HepG2 (cell line): ENCODE measurements at regions not wholly inside any gene's neighbourhood (a gene's known extent, or its start where the extent isn't known, plus 50 kb on each side); places are given as distances from the start of the nearest gene placed in this dataset.

Experiments
- ATAC-seq: fragments of 200-7000 bp; cut with Tn5 transposase; 3 replicates; pipeline ENCODE4 v1.9.1; 2020; ENCODE audit warnings: mild to moderate bottlenecking, moderate library complexity
- BruUV-seq: library from RNA; stranded (reverse); fragments of 400-500 nt; replicated peaks from 2 replicates; lab custom pipeline; 2021; lab: Mats Ljungman, UMichigan
- CTCF ChIA-PET: fragments of 300-600 bp; formaldehyde crosslinking; extraction: SDS; loops from one replicate; lab custom pipeline; 2021; ENCODE audit warnings: low total read pairs, inconsistent platforms, low intra/inter-chr PET ratio; lab: Yijun Ruan, JAX
- POLR2A ChIA-PET: fragments of 350-600 bp; sonication (Branson Sonifier 250); formaldehyde crosslinking; loops from one replicate; lab custom pipeline; 2020; ENCODE audit warnings: antibody characterized with exemption, inconsistent platforms; lab: Yijun Ruan, JAX
- DNase-seq: peaks from one replicate; pipeline ENCODE4 v3.0.0-alpha.2; 2015; ENCODE audit warnings: low spot score
- FAIRE-seq: peaks from 3 replicates; lab custom pipeline; 2011; peaks lifted over from hg19 to GRCh38; lab: Jason Lieb, UNC
- H2AFZ ChIP-seq: one replicate; pipeline ENCODE4 v1.6.1; 2011; ENCODE audit warnings: low read length, inconsistent platforms
- H3K27ac ChIP-seq: fragments of 300-600 bp; 3 replicates; pipeline ENCODE4 v1.8.0; 2011; ENCODE audit warnings: mixed run types, mild to moderate bottlenecking, mixed read lengths, low read length, inconsistent platforms; ENCODE audit not compliant: insufficient read depth; ENCODE audit errors: extremely low read length
- H3K27me3 ChIP-seq, 2 experiments: fragments of 200-600 bp in 1 of 2; 2 replicates in 1 of 2; 3 replicates in 1 of 2; pipeline versions ENCODE4 v1.6.0 to v1.8.0; 2011; ENCODE audit warnings: low read length in 2 of 2, mild to moderate bottlenecking in 2 of 2, moderate library complexity in 2 of 2, inconsistent platforms in 1 of 2; ENCODE audit not compliant: insufficient read depth in 2 of 2, control insufficient read depth in 1 of 2
- H3K36me3 ChIP-seq, 2 experiments: fragments of 200-600 bp in 1 of 2; replicated peaks in 1 of 2; 2 replicates in 1 of 2; 3 replicates in 1 of 2; pipeline versions ENCODE4 v1.5.1 to v1.8.0; 2011; ENCODE audit warnings: low read length in 2 of 2, inconsistent platforms in 1 of 2; ENCODE audit not compliant: insufficient read depth in 2 of 2, control insufficient read depth in 1 of 2
- H3K4me1 ChIP-seq: 2 replicates; pipeline ENCODE4 v1.5.1; 2012; ENCODE audit warnings: low read length, inconsistent platforms; ENCODE audit not compliant: insufficient read depth
- H3K4me2 ChIP-seq: 2 replicates; pipeline ENCODE4 v1.6.0; 2011; ENCODE audit warnings: low read depth, low read length, inconsistent platforms
- H3K4me3 ChIP-seq, 3 experiments: fragments of 200-600 bp in 1 of 3; sonication (generic), shearing (Covaris generic) in 1 of 3; replicated peaks in 1 of 3; 2 replicates each; pipeline ENCODE4 v1.5.1; 2011 to 2016; ENCODE audit warnings: low read length in 3 of 3, inconsistent platforms in 2 of 3, low read depth in 2 of 3, mild to moderate bottlenecking in 2 of 3, control low read depth in 1 of 3, mixed read lengths in 1 of 3; ENCODE audit not compliant: insufficient read depth in 1 of 3
- H3K79me2 ChIP-seq: one replicate; pipeline ENCODE4 v1.6.1; 2011; ENCODE audit warnings: low read length, inconsistent platforms; ENCODE audit not compliant: insufficient read depth
- H3K9ac ChIP-seq: 2 replicates; pipeline ENCODE4 v1.6.0; 2011; ENCODE audit warnings: mild to moderate bottlenecking, low read depth, low read length, inconsistent platforms; ENCODE audit not compliant: insufficient read depth
- H3K9me3 ChIP-seq: 2 replicates; pipeline ENCODE4 v1.5.1; 2012; ENCODE audit warnings: mild to moderate bottlenecking, low read length
- H4K20me1 ChIP-seq: 2 replicates; pipeline ENCODE4 v1.6.0; 2011; ENCODE audit warnings: inconsistent platforms, mild to moderate bottlenecking, low read length, moderate library complexity; ENCODE audit not compliant: insufficient read depth
- AHR ChIP-seq: IDR thresholded peaks from 2 replicates; pipeline ENCODE4 v1.6.1; 2018; ENCODE audit warnings: missing genetic modification reagents, missing compliant biosample characterization
- ASH2L ChIP-seq: fragments of 300-600, 200-600 bp; sonication (generic); IDR thresholded peaks from 2 replicates; pipeline ENCODE4 v1.7.0; 2017; ENCODE audit warnings: low read depth, mild to moderate bottlenecking, moderate library complexity, mixed read lengths, low read length; ENCODE audit not compliant: insufficient read length
- DMAP1 ChIP-seq: IDR thresholded peaks from 2 replicates; pipeline ENCODE4 v1.6.1; 2016
- HNF1B ChIP-seq: sonication (generic); formaldehyde crosslinking; IDR thresholded peaks from 2 replicates; pipeline ENCODE4 v1.5.1; 2020; ENCODE audit warnings: mild to moderate bottlenecking, moderate library complexity, missing genetic modification reagents
- MLX ChIP-seq: IDR thresholded peaks from 2 replicates; pipeline ENCODE4 v1.6.1; 2016
- NR2F2 ChIP-seq: IDR thresholded peaks from 2 replicates; pipeline ENCODE4 v1.6.1; 2012; ENCODE audit warnings: low read depth, inconsistent platforms, borderline replicate concordance
- RARA ChIP-seq: IDR thresholded peaks from 2 replicates; pipeline ENCODE4 v1.6.1; 2016; ENCODE audit warnings: missing genetic modification reagents, missing compliant biosample characterization
- TFDP2 ChIP-seq: sonication (generic); formaldehyde crosslinking; IDR thresholded peaks from 2 replicates; pipeline ENCODE4 v1.4.0; 2020; ENCODE audit warnings: missing genetic modification reagents
- XBP1 ChIP-seq: sonication (generic); formaldehyde crosslinking; IDR thresholded peaks from 2 replicates; pipeline ENCODE4 v1.5.0; 2020; ENCODE audit warnings: missing genetic modification reagents
- ZBTB2 ChIP-seq: sonication (generic); formaldehyde crosslinking; IDR thresholded peaks from 2 replicates; pipeline ENCODE4 v1.8.0; 2022; ENCODE audit warnings: low read depth, missing genetic modification reagents
- ZMAT3 ChIP-seq: sonication (generic); formaldehyde crosslinking; conservative IDR thresholded peaks from 2 replicates; pipeline ENCODE4 v1.7.0; 2021; ENCODE audit warnings: missing genetic modification reagents
- ZNF20 ChIP-seq: sonication (generic); formaldehyde crosslinking; IDR thresholded peaks from 2 replicates; pipeline ENCODE4 v1.4.0; 2020; ENCODE audit warnings: mild to moderate bottlenecking, moderate library complexity, missing genetic modification reagents
- ZNF326 ChIP-seq: sonication (generic); formaldehyde crosslinking; IDR thresholded peaks from 2 replicates; pipeline ENCODE4 v1.4.0; 2020; ENCODE audit warnings: missing genetic modification reagents, borderline replicate concordance
- ZNF44 ChIP-seq: sonication (generic); formaldehyde crosslinking; IDR thresholded peaks from 2 replicates; pipeline ENCODE4 v1.5.1; 2020; ENCODE audit warnings: mild to moderate bottlenecking, missing genetic modification reagents
- ZNF512 ChIP-seq: sonication (generic); formaldehyde crosslinking; IDR thresholded peaks from 2 replicates; pipeline ENCODE4 v1.4.0; 2020; ENCODE audit warnings: mild to moderate bottlenecking, missing genetic modification reagents
- ZNF564 ChIP-seq: sonication (generic); formaldehyde crosslinking; IDR thresholded peaks from 2 replicates; pipeline ENCODE4 v1.8.1; 2023; ENCODE audit warnings: mild to moderate bottlenecking, missing genetic modification reagents
- ZNF614 ChIP-seq: IDR thresholded peaks from 2 replicates; pipeline ENCODE4 v1.6.1; 2018; ENCODE audit warnings: missing biosample characterization, missing genetic modification reagents, inconsistent platforms, borderline replicate concordance
- ZNF816 ChIP-seq: sonication (generic); formaldehyde crosslinking; IDR thresholded peaks from 2 replicates; pipeline ENCODE4 v1.8.0; 2022; ENCODE audit warnings: missing genetic modification reagents, mild to moderate bottlenecking, borderline replicate concordance
- WGBS: methylation state at CpG from one replicate; pipeline ENCODE4 v1.1.6; 2017; ENCODE audit warnings: low lambda C conversion rate; 5-methylcytosine and 5-hydroxymethylcytosine counted together
- in situ Hi-C: cut with HindIII; loops from 2 replicates; pipeline ENCODE4 v1.10.0; 2017; ENCODE audit warnings: low pct_unique_long_range_greater_than_20kb; ENCODE audit not compliant: extremely low pct_ligation_motif_present
- intact Hi-C: fragments of 100-400 bp; cut with micrococcal nuclease; formaldehyde crosslinking; loops from one replicate; pipeline ENCODE4 v1.10.0; 2022; ENCODE audit not compliant: unreplicated experiment

DNA sequence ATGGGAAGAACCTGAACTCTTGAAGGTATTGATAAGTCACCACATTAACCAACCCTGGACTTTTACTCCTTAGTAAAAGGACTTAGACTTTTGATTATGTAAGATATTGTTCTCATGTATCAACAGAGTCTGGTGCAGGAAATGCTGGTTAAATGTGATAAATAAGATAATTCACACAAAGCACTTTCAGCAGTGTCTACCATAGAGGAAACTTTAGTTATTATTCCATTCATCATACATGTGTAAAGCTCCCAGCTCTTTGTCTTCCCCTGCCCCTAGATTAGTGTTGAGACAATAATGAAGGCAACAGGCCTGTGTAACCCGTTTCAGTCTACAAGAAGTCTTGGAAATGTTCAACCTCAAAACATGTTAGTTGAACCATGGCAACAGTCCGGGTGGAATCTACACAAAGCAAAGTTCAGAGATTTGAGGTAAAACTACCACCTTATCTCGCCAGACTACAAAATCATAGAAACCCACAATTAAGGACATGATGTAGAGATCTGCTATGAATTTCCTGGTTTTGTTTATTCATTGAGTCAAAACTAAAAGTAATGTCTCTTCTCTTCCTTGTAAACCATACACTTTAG lies 109.9 kb upstream of the ADO start (continued):
- no peak for TF ChIP-seq HNF1B
- no peak for TF ChIP-seq DMAP1 (CRISPR knock-in tag)
- no peak for TF ChIP-seq TFDP2 (CRISPR knock-in tag)
- no peak for TF ChIP-seq ZNF614 (CRISPR knock-in tag)
- TF ChIP-seq ZNF20 (CRISPR knock-in tag): no peak
- TF ChIP-seq ZNF44: no peak

- Histone ChIP-seq H3K4me2 (no peak overlapping the region), H3K4me1 (no peaks in the 10 kb centered on the region), H3K79me2 (no peaks in the 10 kb centered on the region), H4K20me1 (no peaks in the 10 kb centered on the region), H3K9ac (no peak overlapping the region), H3K4me3 (no peak overlapping the region), H2AFZ (no peak overlapping the region), H3K9me3 (peaks cover 28% of the 10 kb centered on the region), H3K27me3 (no peaks in the 10 kb centered on the region), H3K36me3 (no peaks in the 10 kb centered on the region), H3K27ac (no peak overlapping the region)
- intact Hi-C loops (no loop called here), in situ Hi-C loops (no loop called here)
- POLR2A ChIA-PET: no interaction called here
- DNase-seq (no peak), FAIRE-seq (no peak), ATAC-seq (no peak)
- BruUV-seq: no TSS peak
- 31% methylated on average over 2 of the region's 2 CpGs for WGBS
- CTCF ChIA-PET: no interaction called here
- TF ChIP-seq ZBTB2 (CRISPR knock-in tag): no peak
- no peak for TF ChIP-seq ASH2L
- no peak for TF ChIP-seq RARA (CRISPR knock-in tag)
- no peak for TF ChIP-seq MLX (CRISPR knock-in tag)
- TF ChIP-seq ZNF512: no peak
- TF ChIP-seq AHR: no peak
- no peak for TF ChIP-seq NR2F2
- no peak for TF ChIP-seq ZNF816 (CRISPR knock-in tag)
- TF ChIP-seq ZMAT3 (CRISPR knock-in tag): no peak
- no peak for TF ChIP-seq XBP1 (CRISPR knock-in tag)
- no peak for TF ChIP-seq ZNF326
- no peak for TF ChIP-seq ZNF564 (CRISPR knock-in tag)
Observed at GRCh38 chr10:62696798-62697197, 107.7 kb upstream of the ADO start.
